ENCODE measurements at regions not wholly inside any gene's neighbourhood (a gene's known extent, or its start where the extent isn't known, plus 50 kb on each side); places are given as distances from the start of the nearest gene placed in this dataset.

DNA sequence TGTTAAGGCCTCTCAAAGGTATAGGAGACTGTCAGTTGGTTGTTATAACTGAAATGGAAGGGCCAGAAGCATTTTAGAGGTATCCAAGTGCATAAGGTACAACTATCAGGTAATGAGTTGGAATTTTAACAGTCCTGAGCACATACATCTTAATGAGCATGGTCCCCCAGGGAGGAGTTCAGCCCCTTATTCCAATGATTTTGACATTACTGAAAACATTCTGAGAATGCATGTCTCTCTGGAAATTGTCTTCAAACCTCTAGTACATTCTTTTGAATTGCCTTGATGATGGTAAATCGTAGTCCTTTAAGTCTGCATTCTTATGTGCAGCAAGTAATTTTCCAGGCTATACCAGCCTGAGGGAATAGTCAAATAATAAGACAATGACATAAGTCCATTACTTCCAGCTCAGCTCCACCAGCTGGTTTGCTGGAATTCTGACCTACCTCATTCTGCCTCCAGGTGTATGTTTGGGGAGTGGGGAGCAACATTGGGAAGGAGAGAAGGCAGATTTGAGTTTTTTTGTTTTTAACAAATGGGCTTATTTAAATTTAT, 239.2 kb downstream of the MSRB3 start:
- DNase-seq: peak; percentile 60

- peak; percentile 63 for DNase-seq
Measured at GRCh38 chr12:65518771-65519170, 240.3 kb downstream of the MSRB3 start.

GRCh38 chr12:65520658-65521057, 242.2 kb downstream of the MSRB3 start:
- peak; percentile 61 for DNase-seq

DNA sequence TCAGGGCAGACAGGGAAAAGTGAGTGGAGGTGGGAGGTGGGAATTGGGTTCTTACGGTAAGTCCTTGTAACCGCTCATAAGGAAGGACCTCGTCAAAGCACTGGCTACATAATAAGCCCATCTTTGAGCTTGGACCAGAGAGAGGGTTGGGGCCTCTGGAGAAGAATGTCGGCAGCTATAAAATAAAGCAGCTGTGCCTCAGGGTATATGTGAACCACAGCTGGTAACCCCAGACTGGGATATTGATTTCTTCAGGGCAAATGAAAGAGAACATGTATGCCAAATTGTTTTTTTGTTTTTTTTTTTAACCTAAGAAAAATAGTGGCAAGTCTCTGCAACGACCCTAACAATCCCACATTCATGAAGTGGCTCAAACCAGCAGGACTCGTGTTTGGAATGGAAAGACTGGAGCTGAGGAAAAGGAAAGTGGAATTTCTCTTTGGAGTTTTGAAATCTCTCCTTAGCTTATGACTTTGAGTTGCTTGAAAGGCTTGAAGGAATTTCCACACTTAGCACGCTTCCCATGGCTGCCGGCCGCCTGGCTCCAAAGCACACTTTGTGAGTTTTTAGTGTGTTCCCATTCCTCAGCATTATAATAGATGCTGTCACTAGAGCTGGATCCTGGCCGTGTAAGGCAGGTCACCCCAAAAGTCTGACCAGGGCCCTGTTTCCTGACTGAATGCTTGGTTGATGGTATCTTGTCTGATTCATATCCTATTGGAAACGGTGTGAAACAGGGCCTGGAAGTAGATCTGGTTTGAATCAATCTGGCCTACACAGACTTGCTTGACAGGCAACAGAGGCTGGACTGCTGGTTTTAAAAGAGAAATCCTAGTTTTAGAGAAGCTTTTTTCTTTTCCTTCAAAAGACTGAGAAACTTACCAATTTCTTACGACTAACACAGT, 244.7 kb downstream of the MSRB3 start:
- DNase-seq: peak; percentile 88

- peak; percentile 11 for DNase-seq
Measured at GRCh38 chr12:65524666-65525065, 246.2 kb downstream of the MSRB3 start.

GRCh38 chr12:65525491-65526141, 247.1 kb downstream of the MSRB3 start:
- peak; percentile 83 for DNase-seq

DNA sequence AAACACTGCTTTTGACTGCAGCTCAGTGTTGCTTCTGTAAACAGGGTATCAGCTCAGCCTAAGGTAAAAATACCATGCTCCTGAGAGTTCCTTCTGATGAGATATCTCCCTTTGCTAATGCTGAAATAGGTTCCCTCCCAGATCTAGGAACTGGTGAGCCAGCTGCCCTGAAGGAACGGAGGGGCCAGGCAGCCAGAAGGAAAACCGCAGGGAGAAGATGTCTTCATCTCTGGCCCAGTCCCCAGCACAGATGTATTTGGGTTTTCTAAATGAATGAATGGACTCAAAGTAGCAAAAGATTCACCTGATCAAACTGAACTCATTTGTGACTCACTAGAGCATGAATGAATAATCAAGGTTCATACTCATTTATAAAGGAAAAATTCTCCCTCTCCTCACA, 247.8 kb downstream of the MSRB3 start:
- DNase-seq: peak; percentile 55

- DNase-seq: peak; percentile 9
Measured at GRCh38 chr12:65528127-65528526, 249.6 kb downstream of the MSRB3 start.

DNA sequence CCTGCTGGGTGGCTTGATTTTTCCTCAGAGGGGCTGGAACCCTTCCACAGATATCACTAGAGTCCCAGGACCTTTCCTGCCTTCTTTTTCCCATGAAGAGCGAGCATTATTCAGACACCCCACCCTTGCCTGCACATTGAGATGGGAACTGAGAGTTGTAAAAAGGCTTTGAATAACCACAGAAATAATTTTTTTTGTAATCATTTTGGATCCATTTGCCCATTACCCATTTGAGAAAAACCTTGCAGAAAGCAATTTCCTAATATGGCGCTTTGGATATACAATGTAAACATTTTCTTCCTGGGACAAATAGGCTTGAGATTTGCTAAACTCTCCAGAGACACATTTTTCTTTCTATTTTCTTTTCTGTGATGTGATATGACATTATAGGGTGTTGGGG, 250.6 kb downstream of the MSRB3 start:
- peak; percentile 24 for DNase-seq

GRCh38 chr12:65529771-65530435, 251.4 kb downstream of the MSRB3 start:
- peak; percentile 73 for DNase-seq

GRCh38 chr12:65532162-65532561, 253.7 kb downstream of the MSRB3 start:
- peak; percentile 51 for DNase-seq

DNA sequence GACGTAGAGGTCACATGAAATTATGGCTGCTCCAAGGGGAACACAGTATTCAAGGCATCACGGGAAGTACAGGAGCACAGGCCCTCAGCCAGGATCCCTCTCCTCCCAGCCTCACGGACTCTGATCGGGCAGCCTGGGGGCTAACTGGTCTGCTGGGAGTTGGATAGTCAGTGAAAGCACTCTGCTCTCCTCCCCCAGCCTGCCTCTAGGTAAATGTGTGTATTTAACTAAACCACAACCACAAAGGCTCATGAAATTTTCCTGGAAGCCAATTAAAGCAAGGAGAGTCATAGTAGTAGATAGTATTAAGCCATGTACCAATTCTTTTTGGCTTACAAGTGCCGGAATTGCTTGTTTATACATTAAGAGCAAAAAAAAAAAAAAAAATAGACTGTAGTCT, 254.3 kb downstream of the MSRB3 start:
- peak; percentile 97 for DNase-seq

DNA sequence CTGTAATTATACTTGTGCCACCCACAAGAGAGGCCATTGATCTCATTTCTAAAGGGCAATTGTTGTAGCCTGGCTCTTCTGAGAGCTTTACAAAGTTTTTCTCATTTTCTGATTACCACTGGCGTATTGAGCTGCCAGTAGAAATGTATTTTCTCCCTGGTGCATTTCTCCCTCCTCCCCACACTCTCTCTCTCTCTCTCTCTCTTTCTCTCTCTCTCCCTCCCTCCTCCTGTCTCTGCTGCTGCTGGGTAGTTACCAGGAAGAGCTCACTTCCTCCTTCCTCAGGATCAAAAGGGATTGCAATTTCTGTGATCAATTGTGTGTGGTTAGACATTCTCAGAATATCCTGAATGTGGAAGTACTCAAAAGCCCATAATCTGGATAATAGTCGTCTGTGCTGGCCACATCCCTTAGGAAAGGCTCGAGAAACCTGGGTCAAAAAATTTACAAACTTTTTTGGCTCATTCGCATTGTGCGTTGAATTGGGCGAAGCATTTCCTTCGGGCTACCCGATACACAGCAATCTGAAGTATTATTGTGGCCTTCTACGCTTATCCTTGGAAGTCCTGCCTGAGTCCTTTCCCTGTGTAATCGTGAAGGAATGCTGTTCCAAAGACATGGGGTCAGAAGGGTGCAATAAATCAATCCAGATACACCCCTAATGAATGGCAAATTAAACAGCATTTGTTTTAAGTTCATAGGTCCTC, 254.8 kb downstream of the MSRB3 start:
- peak; percentile 65 for DNase-seq

- peak; percentile 63 for DNase-seq
Measured at GRCh38 chr12:65534238-65534841, 255.9 kb downstream of the MSRB3 start.

DNA sequence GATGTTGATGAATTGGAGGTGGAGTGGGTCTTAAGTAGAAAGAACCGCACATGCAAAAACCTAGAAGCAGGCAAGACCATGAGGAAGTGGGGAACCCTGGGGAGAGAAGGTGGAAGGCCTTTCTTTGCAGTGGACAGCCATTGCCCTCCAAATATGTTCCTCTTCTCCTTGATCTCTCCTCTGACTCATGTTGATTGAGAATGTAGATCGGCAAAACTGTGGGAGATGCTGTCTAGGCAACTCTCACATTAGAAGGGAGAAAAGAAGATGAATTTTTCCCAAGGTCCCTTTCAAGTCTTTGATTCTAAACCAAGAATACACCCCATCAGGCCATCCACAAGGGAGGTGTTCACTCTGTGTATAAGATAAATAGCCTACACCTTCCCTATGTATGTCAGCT, 257.5 kb downstream of the MSRB3 start:
- peak; percentile 23 for DNase-seq

DNA sequence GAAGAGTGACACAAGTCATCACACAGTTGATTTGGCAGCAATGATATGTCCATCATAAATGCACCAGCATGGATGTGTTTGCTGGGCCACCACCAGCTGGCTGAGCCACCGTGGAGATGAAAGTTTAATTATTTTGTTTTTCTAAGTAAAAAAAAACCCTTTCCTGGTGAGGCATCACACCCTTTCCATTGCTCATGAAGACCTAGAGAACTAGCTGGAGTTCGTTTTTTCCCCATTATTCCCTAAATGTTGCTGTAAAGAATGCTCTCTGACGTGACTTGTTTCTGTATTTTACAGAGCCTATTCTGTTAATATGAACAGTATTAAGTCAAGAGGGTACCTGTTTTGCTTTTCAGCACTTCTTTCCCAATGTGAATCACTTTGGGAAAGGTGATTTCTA, 257.9 kb downstream of the MSRB3 start:
- DNase-seq: no peak

DNA sequence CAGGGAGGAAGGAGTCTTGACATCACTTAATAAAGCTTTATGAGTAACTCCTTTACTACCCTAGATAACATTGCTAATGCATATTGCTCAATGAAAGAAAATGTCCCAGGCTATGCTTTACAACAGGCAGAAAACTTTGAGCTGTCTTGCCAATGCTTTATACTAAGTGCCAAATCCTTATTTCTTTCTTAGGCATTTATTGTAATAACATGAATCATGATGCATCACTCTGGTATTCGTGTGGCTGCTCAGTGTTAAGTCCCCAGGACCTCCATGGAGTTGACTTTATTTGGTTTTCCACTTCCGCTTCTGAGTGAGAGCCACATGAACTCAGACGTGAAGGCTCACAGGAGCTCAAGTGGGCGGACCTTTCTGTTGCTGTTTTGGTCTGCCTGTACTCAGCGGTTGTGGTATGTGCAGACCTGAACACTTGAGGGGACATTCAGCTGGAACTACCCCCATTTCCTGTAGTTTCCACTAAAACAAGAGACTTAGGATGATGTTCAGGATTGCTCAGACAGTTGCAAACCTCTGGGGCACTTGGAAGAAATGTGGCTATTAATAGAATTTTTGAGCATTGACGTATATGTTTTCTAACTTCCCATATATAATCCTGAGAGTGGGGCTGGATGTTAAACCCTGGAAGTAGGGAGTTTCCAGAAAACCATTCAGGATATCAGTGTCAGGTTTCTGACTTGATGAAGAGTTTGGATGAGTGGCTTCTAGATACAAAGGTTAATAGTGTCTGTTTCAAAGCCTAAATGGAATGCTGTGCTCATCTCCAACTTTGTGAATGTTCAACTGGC, 258.6 kb downstream of the MSRB3 start:
- peak; percentile 86 for DNase-seq

DNA sequence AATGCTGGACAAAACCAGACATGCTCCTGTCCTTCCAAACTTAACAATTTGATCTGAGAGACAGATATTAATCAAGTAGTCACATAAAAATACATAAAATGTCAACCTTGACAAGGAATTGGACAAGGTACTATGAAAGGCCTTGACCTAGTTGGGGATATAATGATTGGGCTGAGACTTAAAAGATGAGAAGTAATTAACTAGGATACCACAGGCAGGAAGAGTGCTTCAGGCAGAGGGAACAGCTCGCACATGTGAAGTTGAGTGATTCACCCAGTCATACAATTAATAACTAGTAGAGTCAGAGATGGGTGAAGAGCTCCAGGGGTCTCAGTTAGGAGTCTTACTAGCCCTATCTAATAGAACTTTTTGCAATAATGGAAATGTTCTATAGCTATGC, 259.5 kb downstream of the MSRB3 start:
- DNase-seq: peak; percentile 5

- peak; percentile 5 for DNase-seq
Measured at GRCh38 chr12:65539023-65539422, 260.5 kb downstream of the MSRB3 start.

DNA sequence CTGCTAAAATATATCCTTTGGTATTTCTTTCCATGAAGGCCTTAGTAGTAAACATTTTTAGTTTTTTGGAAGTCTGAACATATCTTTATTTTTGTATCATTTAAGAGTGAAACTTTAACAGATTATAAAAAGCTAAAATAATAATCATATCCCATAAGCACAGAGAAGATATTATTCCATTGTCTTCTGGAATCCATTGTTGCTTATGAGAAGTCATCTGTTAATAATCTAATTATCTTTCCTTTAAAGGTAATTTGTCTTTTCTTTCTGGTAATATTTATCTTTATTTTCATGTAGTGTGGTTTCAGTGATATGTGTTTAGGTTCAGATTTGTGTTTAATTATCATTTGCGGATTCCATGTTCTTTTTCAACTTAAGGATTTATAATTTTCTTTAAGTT, 261.7 kb downstream of the MSRB3 start:
- DNase-seq: no peak

GRCh38 chr12:65546528-65546927, 268.0 kb downstream of the MSRB3 start:
- DNase-seq: no peak

Measured in islet precursor cell (in vitro differentiated cells).